ENCODE measurements at regions not wholly inside any gene's neighbourhood (a gene's known extent, or its start where the extent isn't known, plus 50 kb on each side); places are given as distances from the start of the nearest gene placed in this dataset.
A peak's percentile ranks its signal among the peaks of the same experiment; 100 is the strongest.
"Not testable (repeated sequence)": the region's sequence is repeated elsewhere in the genome, so short reads cannot be mapped to it uniquely, and the experiment has no call there.

- peak overlapping the region; percentile 43 for H3K4me2 ChIP-seq
- peak overlapping the region; percentile 1 for H2AFZ ChIP-seq
- H3K36me3 ChIP-seq (replicated peaks; ENCODE audit: insufficient read depth, low read depth), result no peaks in the 10 kb centered on the region
- TF ChIP-seq EZH2phosphoT487 (IDR thresholded peaks at IDR 0.05; ENCODE audit: low read depth, severe bottlenecking, unreplicated experiment) (no peak), CTCF (IDR thresholded peaks at IDR 0.05; ENCODE audit: poor library complexity) (no peak), EZH2 (IDR thresholded peaks at IDR 0.05; ENCODE audit: borderline replicate concordance) (no peak)
- 67% methylated on average over 4 of the region's 4 CpGs for WGBS (ENCODE audit: low lambda C conversion rate, missing lambda C conversion rate)
- no peaks in the 10 kb centered on the region for H3K9me2 ChIP-seq (replicated peaks; ENCODE audit: insufficient read depth)
- peaks cover 4% of the 10 kb centered on the region for H3K4me1 ChIP-seq (ENCODE audit: insufficient read depth)
- H3K9me3 ChIP-seq (ENCODE audit: low read depth), result no peaks in the 10 kb centered on the region
- DNase-seq (ENCODE audit: low spot score), result no peak
- no peaks in the 10 kb centered on the region for H3K79me2 ChIP-seq
- H4K20me1 ChIP-seq (ENCODE audit: insufficient read depth, poor library complexity, severe bottlenecking), result no peaks in the 10 kb centered on the region
- no peak overlapping the region for H3K4me3 ChIP-seq
- peak overlapping the region; percentile 56 for H3K27ac ChIP-seq
- no peaks in the 10 kb centered on the region for H3K27me3 ChIP-seq
Observed at GRCh38 chr12:114812384-114812783, 128.4 kb upstream of the TBX3 start.

DNA sequence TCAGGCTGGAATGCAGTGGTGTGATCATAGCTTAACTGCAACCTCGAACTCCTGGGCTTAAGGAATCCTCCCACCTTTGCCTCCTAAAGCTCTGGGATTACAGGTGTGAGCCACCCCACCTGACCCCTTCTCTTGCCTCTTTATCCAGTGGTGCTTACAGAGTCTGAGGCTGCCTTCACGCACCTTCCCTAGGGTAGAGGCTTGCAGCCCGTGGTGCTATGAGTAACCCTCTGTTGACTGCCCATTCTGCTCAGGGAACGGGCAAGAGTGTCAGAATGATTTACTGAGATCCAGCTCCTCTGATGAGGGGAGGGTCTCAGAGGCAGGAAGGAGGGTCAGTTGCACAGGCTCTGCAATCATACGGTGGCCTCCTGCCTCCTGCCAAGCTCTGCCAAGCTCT, 125.1 kb upstream of the TBX3 start:
- 52% methylated on average over 5 of the region's 5 CpGs for WGBS (ENCODE audit: low lambda C conversion rate, missing lambda C conversion rate)
- no peaks in the 10 kb centered on the region for H3K79me2 ChIP-seq
- no peak for DNase-seq (ENCODE audit: low spot score)

GRCh38 chr12:114801381-114801780, 117.4 kb upstream of the TBX3 start:
- H3K4me1 ChIP-seq (ENCODE audit: insufficient read depth); DNase-seq (ENCODE audit: low spot score); H3K9me2 ChIP-seq (replicated peaks; ENCODE audit: insufficient read depth); H2AFZ ChIP-seq; H4K20me1 ChIP-seq (ENCODE audit: insufficient read depth, poor library complexity, severe bottlenecking); H3K36me3 ChIP-seq (replicated peaks; ENCODE audit: insufficient read depth, low read depth); H3K27me3 ChIP-seq; H3K27ac ChIP-seq; H3K4me2 ChIP-seq; H3K9me3 ChIP-seq (ENCODE audit: low read depth); H3K79me2 ChIP-seq; H3K4me3 ChIP-seq: not testable (repeated sequence)
- 100% methylated on average over 3 of the region's 3 CpGs for WGBS (ENCODE audit: low lambda C conversion rate, missing lambda C conversion rate)

More for the DNA sequence above, 125.1 kb upstream of the TBX3 start:
- Histone ChIP-seq H3K36me3 (replicated peaks; ENCODE audit: insufficient read depth, low read depth) (no peaks in the 10 kb centered on the region), H3K27ac (no peak overlapping the region), H3K27me3 (no peaks in the 10 kb centered on the region), H4K20me1 (ENCODE audit: insufficient read depth, poor library complexity, severe bottlenecking) (no peaks in the 10 kb centered on the region), H3K9me3 (ENCODE audit: low read depth) (no peaks in the 10 kb centered on the region), H3K4me3 (no peak overlapping the region), H3K9me2 (replicated peaks; ENCODE audit: insufficient read depth) (no peaks in the 10 kb centered on the region), H2AFZ (no peak overlapping the region), H3K4me2 (no peak overlapping the region), H3K4me1 (ENCODE audit: insufficient read depth) (peaks cover 4% of the 10 kb centered on the region)
- TF ChIP-seq EZH2phosphoT487 (IDR thresholded peaks at IDR 0.05; ENCODE audit: low read depth, severe bottlenecking, unreplicated experiment) (no peak), EZH2 (IDR thresholded peaks at IDR 0.05; ENCODE audit: borderline replicate concordance) (no peak), CTCF (IDR thresholded peaks at IDR 0.05; ENCODE audit: poor library complexity) (no peak)

GRCh38 chr12:114800566-114800965, 116.6 kb upstream of the TBX3 start:
- not testable (repeated sequence) for H3K9me2 ChIP-seq (replicated peaks; ENCODE audit: insufficient read depth); H3K27me3 ChIP-seq; H4K20me1 ChIP-seq (ENCODE audit: insufficient read depth, poor library complexity, severe bottlenecking); H3K79me2 ChIP-seq; DNase-seq (ENCODE audit: low spot score); H3K36me3 ChIP-seq (replicated peaks; ENCODE audit: insufficient read depth, low read depth); H3K4me3 ChIP-seq; H3K4me1 ChIP-seq (ENCODE audit: insufficient read depth); H3K9me3 ChIP-seq (ENCODE audit: low read depth); H2AFZ ChIP-seq; H3K4me2 ChIP-seq
- WGBS (ENCODE audit: low lambda C conversion rate, missing lambda C conversion rate), result 68% methylated on average over 8 of the region's 8 CpGs
- peak overlapping the region; percentile 76 for H3K27ac ChIP-seq

Measured in hepatocyte (in vitro differentiated cells).